ENCODE measurements at regions not wholly inside any gene's neighbourhood (a gene's known extent, or its start where the extent isn't known, plus 50 kb on each side); places are given as distances from the start of the nearest gene placed in this dataset.

GRCh38 chr9:92191801-92192200 is 76.6 kb upstream of the SPTLC1 start:
- TF ChIP-seq, protein P1, sequence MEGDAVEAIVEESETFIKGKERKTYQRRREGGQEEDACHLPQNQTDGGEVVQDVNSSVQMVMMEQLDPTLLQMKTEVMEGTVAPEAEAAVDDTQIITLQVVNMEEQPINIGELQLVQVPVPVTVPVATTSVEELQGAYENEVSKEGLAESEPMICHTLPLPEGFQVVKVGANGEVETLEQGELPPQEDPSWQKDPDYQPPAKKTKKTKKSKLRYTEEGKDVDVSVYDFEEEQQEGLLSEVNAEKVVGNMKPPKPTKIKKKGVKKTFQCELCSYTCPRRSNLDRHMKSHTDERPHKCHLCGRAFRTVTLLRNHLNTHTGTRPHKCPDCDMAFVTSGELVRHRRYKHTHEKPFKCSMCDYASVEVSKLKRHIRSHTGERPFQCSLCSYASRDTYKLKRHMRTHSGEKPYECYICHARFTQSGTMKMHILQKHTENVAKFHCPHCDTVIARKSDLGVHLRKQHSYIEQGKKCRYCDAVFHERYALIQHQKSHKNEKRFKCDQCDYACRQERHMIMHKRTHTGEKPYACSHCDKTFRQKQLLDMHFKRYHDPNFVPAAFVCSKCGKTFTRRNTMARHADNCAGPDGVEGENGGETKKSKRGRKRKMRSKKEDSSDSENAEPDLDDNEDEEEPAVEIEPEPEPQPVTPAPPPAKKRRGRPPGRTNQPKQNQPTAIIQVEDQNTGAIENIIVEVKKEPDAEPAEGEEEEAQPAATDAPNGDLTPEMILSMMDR (IDR thresholded peaks at IDR 0.05; ENCODE audit: low read depth, low read length) = no peak
- no peak for TF ChIP-seq EZH2phosphoT487 (IDR thresholded peaks at IDR 0.05; ENCODE audit: low read depth)

Data from OCI-LY3 (cell line).